GM23338 (cell line): ENCODE measurements at regions not wholly inside any gene's neighbourhood (a gene's known extent, or its start where the extent isn't known, plus 50 kb on each side); places are given as distances from the start of the nearest gene placed in this dataset.

Source experiments
- CTCF ChIP-seq, 2 experiments: fragments of 200-600 bp in 1 of 2; sonication (generic) in 1 of 2; conservative IDR thresholded peaks; 2 replicates each; pipeline versions ENCODE4 v1.5.1 to v1.6.1; 2016 to 2017; ENCODE audit warnings: antibody characterized with exemption in 2 of 2, low read depth in 2 of 2, mild to moderate bottlenecking in 2 of 2, moderate library complexity in 1 of 2
- EZH2 ChIP-seq: fragments of 200-600 bp; sonication (generic); IDR thresholded peaks from one replicate; pipeline ENCODE4 v1.8.0; 2017; ENCODE audit warnings: antibody characterized with exemption, mild to moderate bottlenecking, low read depth; ENCODE audit not compliant: unreplicated experiment
- EZH2phosphoT487 ChIP-seq: fragments of 200-600 bp; sonication (generic); IDR thresholded peaks from one replicate; pipeline ENCODE4 v1.8.1; 2018; ENCODE audit warnings: antibody characterized with exemption; ENCODE audit not compliant: unreplicated experiment
- JUNB ChIP-seq: IDR thresholded peaks from one replicate; pipeline ENCODE4 v1.6.1; 2016; ENCODE audit warnings: antibody characterized with exemption; ENCODE audit not compliant: unreplicated experiment
- POLR2AphosphoS5 ChIP-seq: IDR thresholded peaks from 2 replicates; pipeline ENCODE4 v1.6.1; 2016; ENCODE audit warnings: antibody characterized with exemption, low read depth
- REST ChIP-seq: IDR thresholded peaks from one replicate; pipeline ENCODE4 v1.6.1; 2018; ENCODE audit warnings: antibody characterized with exemption; ENCODE audit not compliant: unreplicated experiment

GRCh38 chr2:142557391-142557790 lies 320.1 kb upstream of the KYNU start:
- TF ChIP-seq CTCF (conservative IDR thresholded peaks at IDR 0.05; ENCODE audit: low read depth in 2 of 2) (no peak), EZH2 (no peak), EZH2phosphoT487 (no peak), POLR2AphosphoS5 (no peak), JUNB (no peak), REST (no peak)
